GM12874 (cell line): ENCODE measurements at regions not wholly inside any gene's neighbourhood (a gene's known extent, or its start where the extent isn't known, plus 50 kb on each side); places are given as distances from the start of the nearest gene placed in this dataset.

ENCODE experiments used
- CTCF ChIP-seq: IDR thresholded peaks from 2 replicates; pipeline ENCODE4 v1.5.1; 2011; ENCODE audit warnings: low read depth, mild to moderate bottlenecking, control low read depth, low read length, moderate library complexity; ENCODE audit not compliant: insufficient read depth

- TF ChIP-seq CTCF, result no peak
Observed at GRCh38 chr11:128105950-128106349, 481.4 kb downstream of the ETS1 start.

- TF ChIP-seq CTCF, result no peak
Observed at GRCh38 chr11:128105511-128105910, 481.8 kb downstream of the ETS1 start.

GRCh38 chr11:128103278-128103873 lies 484.0 kb downstream of the ETS1 start:
- no peak for TF ChIP-seq CTCF

- TF ChIP-seq CTCF, result no peak
Observed at GRCh38 chr11:128098781-128099180, 488.6 kb downstream of the ETS1 start.

- 0 out of 2 replicates have a peak, but pooled peaks have one; percentile 9 for TF ChIP-seq CTCF
Observed at GRCh38 chr11:128095466-128095981, 491.8 kb downstream of the ETS1 start.

GRCh38 chr11:128093689-128094088 lies 493.7 kb downstream of the ETS1 start:
- no peak for TF ChIP-seq CTCF

GRCh38 chr11:128089962-128090361 lies 497.4 kb downstream of the ETS1 start:
- no peak for TF ChIP-seq CTCF
